K562 (cell line): ENCODE measurements at regions not wholly inside any gene's neighbourhood (a gene's known extent, or its start where the extent isn't known, plus 50 kb on each side); places are given as distances from the start of the nearest gene placed in this dataset.

Experiments used
- CBX2 ChIP-seq: fragments of 200-600 bp; sonication (generic); IDR thresholded peaks from one replicate; pipeline ENCODE4 v1.6.1; 2012; ENCODE audit warnings: mild to moderate bottlenecking, low read length, inconsistent platforms; ENCODE audit not compliant: insufficient read depth, poor library complexity, severe bottlenecking
- CTCF ChIP-seq, 3 experiments: IDR thresholded peaks in 2 of 3; conservative IDR thresholded peaks in 1 of 3; 2 replicates each; pipeline ENCODE4 v1.5.1; 2011 to 2012; ENCODE audit warnings: low read length in 3 of 3, mild to moderate bottlenecking in 3 of 3, control low read depth in 2 of 3, improper control_type of control experiment in 1 of 3, inconsistent platforms in 1 of 3, low read depth in 1 of 3, mixed read lengths in 1 of 3, moderate library complexity in 1 of 3; ENCODE audit not compliant: insufficient read depth in 2 of 3
- JUND ChIP-seq, 2 experiments: IDR thresholded peaks; 2 replicates in 1 of 2; 3 replicates in 1 of 2; pipeline ENCODE4 v1.6.1; 2011; ENCODE audit warnings: borderline replicate concordance in 2 of 2, low read depth in 2 of 2, low read length in 2 of 2, improper control_type of control experiment in 1 of 2, missing biosample characterization in 1 of 2, missing genetic modification characterization in 1 of 2, missing genetic modification reagents in 1 of 2
- NR2C2 ChIP-seq, 2 experiments: fragments of 200-800 bp in 1 of 2; sonication (Bioruptor generic) in 1 of 2; sonication (generic) in 1 of 2; formaldehyde crosslinking in 1 of 2; IDR thresholded peaks; 2 replicates each; pipeline versions ENCODE4 v1.6.1 to v1.8.0; 2016 to 2022; ENCODE audit warnings: mild to moderate bottlenecking in 1 of 2, missing compliant biosample characterization in 1 of 2, missing genetic modification characterization in 1 of 2, missing genetic modification reagents in 1 of 2
- NRF1 ChIP-seq, 2 experiments: fragments of 450-650 bp; IDR thresholded peaks in 1 of 2; conservative IDR thresholded peaks in 1 of 2; 2 replicates each; pipeline ENCODE4 v1.6.1; 2014; ENCODE audit warnings: mild to moderate bottlenecking in 2 of 2
- POLR2AphosphoS5 ChIP-seq: IDR thresholded peaks from 2 replicates; pipeline ENCODE4 v1.6.1; 2011; ENCODE audit warnings: mild to moderate bottlenecking, low read depth, low read length, moderate library complexity; ENCODE audit not compliant: control insufficient read depth, insufficient read depth
- PREB ChIP-seq: sonication (generic); formaldehyde crosslinking; IDR thresholded peaks from 2 replicates; pipeline ENCODE4 v1.8.1; 2023; ENCODE audit warnings: mild to moderate bottlenecking, missing genetic modification reagents
- RBBP5 ChIP-seq: fragments of 200-600 bp; sonication (generic); IDR thresholded peaks from 2 replicates; pipeline ENCODE4 v1.6.1; 2012; ENCODE audit warnings: borderline replicate concordance, mild to moderate bottlenecking, low read length, control low read depth, inconsistent platforms; ENCODE audit not compliant: insufficient read depth, poor library complexity, severe bottlenecking
- SIN3B ChIP-seq: fragments of 450-650 bp; IDR thresholded peaks from 2 replicates; pipeline ENCODE4 v1.6.1; 2017; ENCODE audit warnings: low read depth, mild to moderate bottlenecking, moderate library complexity
- ZKSCAN1 ChIP-seq: fragments of 150-350 bp; IDR thresholded peaks from 2 replicates; pipeline ENCODE4 v1.6.1; 2016; ENCODE audit warnings: low read depth, low read length
- ZNF77 ChIP-seq: fragments of 250-450 bp; sonication (Bioruptor Pico); IDR thresholded peaks from 2 replicates; pipeline ENCODE4 v1.5.0; 2020

GRCh38 chr7:101688995-101689907 is 60.2 kb upstream of the MYL10 start:
- no peak for TF ChIP-seq ZKSCAN1
- TF ChIP-seq NRF1 (conservative IDR thresholded peaks at IDR 0.05 in 1 of 2, IDR thresholded peaks at IDR 0.05 in 1 of 2): no peak
- no peak for TF ChIP-seq RBBP5
- no peak for TF ChIP-seq CTCF (IDR thresholded peaks at IDR 0.05 in 2 of 3, conservative IDR thresholded peaks at IDR 0.05 in 1 of 3; ENCODE audit: insufficient read depth in 2 of 3, low read depth in 1 of 3, low read length in 3 of 3)
- no peak for TF ChIP-seq JUND (IDR thresholded peaks at IDR 0.05; ENCODE audit: borderline replicate concordance, low read depth, low read length)
- no peak for TF ChIP-seq JUND (tag; IDR thresholded peaks at IDR 0.05; ENCODE audit: borderline replicate concordance, low read depth, low read length)
- TF ChIP-seq PREB (CRISPR knock-in tag): no peak
- no peak for TF ChIP-seq SIN3B
- TF ChIP-seq ZNF77 (CRISPR knock-in tag): no peak
- TF ChIP-seq NR2C2 (CRISPR knock-in tag; IDR thresholded peaks at IDR 0.05): no peak
- no peak for TF ChIP-seq NR2C2 (tag; IDR thresholded peaks at IDR 0.05)
- no peak for TF ChIP-seq POLR2AphosphoS5
- no peak for TF ChIP-seq CBX2
